Mesenchymal stem cell (in vitro differentiated cells and primary cell): ENCODE measurements at regions not wholly inside any gene's neighbourhood (a gene's known extent, or its start where the extent isn't known, plus 50 kb on each side); places are given as distances from the start of the nearest gene placed in this dataset.
"Not testable (repeated sequence)": the region's sequence is repeated elsewhere in the genome, so short reads cannot be mapped to it uniquely, and the experiment has no call there.

Source experiments
- DNase-seq: peaks from one replicate; pipeline ENCODE4 v3.0.0-alpha.2; 2013
- H2AFZ ChIP-seq: one replicate; pipeline ENCODE4 v1.6.1; 2013; ENCODE audit warnings: low read depth, mild to moderate bottlenecking, control low read depth, inconsistent platforms, low read length, moderate library complexity
- H2AK5ac ChIP-seq: 2 replicates; pipeline ENCODE4 v1.6.1; 2013; ENCODE audit warnings: low read length, moderate library complexity, mild to moderate bottlenecking, inconsistent platforms; ENCODE audit not compliant: severe bottlenecking
- H2BK120ac ChIP-seq: one replicate; pipeline ENCODE4 v1.6.1; 2013; ENCODE audit warnings: low read depth, mild to moderate bottlenecking, inconsistent platforms, low read length, moderate library complexity
- H2BK12ac ChIP-seq, 2 experiments: one replicate each; pipeline ENCODE4 v1.6.1; 2013; ENCODE audit warnings: inconsistent platforms in 2 of 2, low read length in 2 of 2, mild to moderate bottlenecking in 2 of 2, moderate library complexity in 2 of 2, control low read depth in 1 of 2
- H2BK15ac ChIP-seq: one replicate; pipeline ENCODE4 v1.6.1; 2013; ENCODE audit warnings: mild to moderate bottlenecking, low read depth, inconsistent platforms; ENCODE audit not compliant: poor library complexity, severe bottlenecking
- H2BK5ac ChIP-seq: 2 replicates; pipeline ENCODE4 v1.6.1; 2013; ENCODE audit warnings: low read depth, mild to moderate bottlenecking, low read length, control low read depth, inconsistent platforms; ENCODE audit not compliant: poor library complexity, severe bottlenecking
- H3K14ac ChIP-seq, 2 experiments: one replicate each; pipeline ENCODE4 v1.6.1; 2013; ENCODE audit warnings: inconsistent platforms in 2 of 2, low read length in 2 of 2, control low read depth in 1 of 2, mild to moderate bottlenecking in 1 of 2, moderate library complexity in 1 of 2
- H3K18ac ChIP-seq, 2 experiments: one replicate each; pipeline ENCODE4 v1.6.1; 2013; ENCODE audit warnings: inconsistent platforms in 2 of 2, low read length in 2 of 2, control low read depth in 1 of 2, low read depth in 1 of 2, mild to moderate bottlenecking in 1 of 2
- H3K23ac ChIP-seq, 2 experiments: one replicate each; pipeline ENCODE4 v1.6.1; 2013; ENCODE audit warnings: inconsistent platforms in 2 of 2, low read length in 2 of 2, mild to moderate bottlenecking in 2 of 2, moderate library complexity in 2 of 2, control low read depth in 1 of 2
- H3K27ac ChIP-seq: 2 replicates; pipeline ENCODE4 v1.5.1; 2013; ENCODE audit warnings: mild to moderate bottlenecking, moderate library complexity, low read length, control low read depth, inconsistent platforms; ENCODE audit not compliant: poor library complexity, severe bottlenecking
- H3K27me3 ChIP-seq, 2 experiments: 2 replicates each; pipeline versions ENCODE4 v1.6.1 to v1.7.0; 2013; ENCODE audit warnings: low read length in 2 of 2, mild to moderate bottlenecking in 2 of 2, moderate library complexity in 2 of 2, control low read depth in 1 of 2, inconsistent platforms in 1 of 2; ENCODE audit not compliant: control insufficient read depth in 1 of 2, insufficient read depth in 1 of 2
- H3K36me3 ChIP-seq, 2 experiments: 2 replicates each; pipeline versions ENCODE4 v1.6.1 to v1.7.0; 2013; ENCODE audit warnings: low read length in 2 of 2, control low read depth in 1 of 2, inconsistent platforms in 1 of 2, low read depth in 1 of 2, mild to moderate bottlenecking in 1 of 2; ENCODE audit not compliant: insufficient read depth in 2 of 2, control insufficient read depth in 1 of 2
- H3K4ac ChIP-seq, 2 experiments: one replicate each; pipeline ENCODE4 v1.6.1; 2013; ENCODE audit warnings: inconsistent platforms in 2 of 2, low read length in 2 of 2, mild to moderate bottlenecking in 2 of 2, moderate library complexity in 2 of 2, control low read depth in 1 of 2, low read depth in 1 of 2
- H3K4me1 ChIP-seq: 2 replicates; pipeline ENCODE4 v1.6.1; 2013; ENCODE audit warnings: low read depth, low read length, control low read depth; ENCODE audit not compliant: control insufficient read depth, insufficient read depth
- H3K4me2 ChIP-seq: 2 replicates; pipeline ENCODE4 v1.6.1; 2013; ENCODE audit warnings: low read length, mild to moderate bottlenecking, inconsistent platforms; ENCODE audit not compliant: poor library complexity, severe bottlenecking
- H3K4me3 ChIP-seq, 2 experiments: 2 replicates each; pipeline versions ENCODE4 v1.5.1 to v1.7.0; 2013; ENCODE audit warnings: low read length in 2 of 2, mild to moderate bottlenecking in 2 of 2, control low read depth in 1 of 2, low read depth in 1 of 2; ENCODE audit not compliant: insufficient read depth in 1 of 2
- H3K79me1 ChIP-seq: replicated peaks from 2 replicates; pipeline ENCODE4 v1.6.1; 2013; ENCODE audit warnings: mild to moderate bottlenecking, control low read depth, low read length, inconsistent platforms; ENCODE audit not compliant: poor library complexity, severe bottlenecking
- H3K9ac ChIP-seq: 2 replicates; pipeline ENCODE4 v1.7.0; 2013; ENCODE audit warnings: mild to moderate bottlenecking, low read length, moderate library complexity
- H3K9me3 ChIP-seq: 2 replicates; pipeline ENCODE4 v1.7.0; 2013; ENCODE audit warnings: mild to moderate bottlenecking, low read length; ENCODE audit not compliant: control insufficient read depth
- H4K8ac ChIP-seq: one replicate; pipeline ENCODE4 v1.6.1; 2013; ENCODE audit warnings: inconsistent platforms, mild to moderate bottlenecking, low read length, moderate library complexity
- H4K91ac ChIP-seq: one replicate; pipeline ENCODE4 v1.6.1; 2013; ENCODE audit warnings: mild to moderate bottlenecking, low read length, inconsistent platforms
- WGBS: methylation state at CpG from one replicate; pipeline ENCODE4 v1.1.7; 2013; ENCODE audit warnings: mixed read lengths; 5-methylcytosine and 5-hydroxymethylcytosine counted together

DNA sequence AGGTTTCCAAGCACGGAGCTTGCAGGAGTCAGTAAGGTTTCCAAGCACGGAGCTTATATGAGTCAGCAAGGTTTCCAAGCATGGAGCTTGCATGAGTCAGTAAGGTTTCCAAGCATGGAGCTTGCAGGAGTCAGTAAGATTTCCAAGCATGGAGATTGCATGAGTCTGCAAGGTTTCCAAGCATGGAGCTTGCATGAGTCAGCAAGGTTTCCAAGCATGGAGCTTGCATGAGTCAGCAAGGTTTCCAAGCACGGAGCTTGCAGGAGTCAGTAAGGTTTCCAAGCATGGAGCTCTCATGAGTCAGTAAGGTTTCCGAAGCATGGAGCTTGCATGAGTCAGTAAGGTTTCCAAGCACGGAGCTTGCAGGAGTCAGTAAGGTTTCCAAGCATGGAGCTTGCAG lies 153.7 kb upstream of the TMEM132C start:
- not testable (repeated sequence) for H4K8ac ChIP-seq, H2BK5ac ChIP-seq, H3K27me3 ChIP-seq, H2BK12ac ChIP-seq, H2BK120ac ChIP-seq, H3K23ac ChIP-seq, H3K4ac ChIP-seq, H3K9ac ChIP-seq, H2BK15ac ChIP-seq, H2AK5ac ChIP-seq, H3K4me2 ChIP-seq, H3K14ac ChIP-seq, H3K18ac ChIP-seq, H3K27ac ChIP-seq, H3K36me3 ChIP-seq, H3K79me1 ChIP-seq, H3K4me3 ChIP-seq, H3K9me3 ChIP-seq, H4K91ac ChIP-seq, H3K4me1 ChIP-seq, H2AFZ ChIP-seq
- peak; percentile 4 for DNase-seq
- 59% methylated on average over 5 of the region's 5 CpGs for WGBS

- Histone ChIP-seq H3K79me1 (no peaks in the 10 kb centered on the region), H3K36me3 (no peaks in the 10 kb centered on the region), H4K91ac (no peak overlapping the region), H2AFZ (no peak overlapping the region), H2BK120ac (no peak overlapping the region), H3K4me3 (no peak overlapping the region), H3K9ac (no peak overlapping the region), H3K23ac (no peak overlapping the region), H2BK15ac (no peak overlapping the region), H2AK5ac (no peak overlapping the region), H3K9me3 (peaks cover 9% of the 10 kb centered on the region), H4K8ac (no peak overlapping the region), H3K4me2 (no peak overlapping the region), H3K18ac (no peak overlapping the region), H2BK12ac (no peak overlapping the region), H3K27ac (no peak overlapping the region), H3K14ac (no peak overlapping the region), H2BK5ac (no peak overlapping the region), H3K27me3 (no peaks in the 10 kb centered on the region), H3K4me1 (no peaks in the 10 kb centered on the region), H3K4ac (no peak overlapping the region)
- no peak for DNase-seq
- WGBS, result 70% methylated on average over 2 of the region's 2 CpGs
These were observed 152.5 kb upstream of the TMEM132C start for GRCh38 chr12:128114485-128114884.

- H3K4me3 ChIP-seq, result no peak overlapping the region
- H2BK15ac ChIP-seq, result no peak overlapping the region
- H2AK5ac ChIP-seq, result no peak overlapping the region
- H3K4ac ChIP-seq, result no peak overlapping the region
- H3K27me3 ChIP-seq, result no peaks in the 10 kb centered on the region
- no peak overlapping the region for H2BK5ac ChIP-seq
- H2BK120ac ChIP-seq, result no peak overlapping the region
- no peak overlapping the region for H3K27ac ChIP-seq
- no peak overlapping the region for H3K23ac ChIP-seq
- H3K36me3 ChIP-seq, result no peaks in the 10 kb centered on the region
- no peak overlapping the region for H2AFZ ChIP-seq
- H3K79me1 ChIP-seq, result no peaks in the 10 kb centered on the region
- no peak overlapping the region for H2BK12ac ChIP-seq
- H3K9me3 ChIP-seq, result peaks cover 9% of the 10 kb centered on the region
- no peaks in the 10 kb centered on the region for H3K4me1 ChIP-seq
- WGBS, result 66% methylated on average over 4 of the region's 5 CpGs
- no peak overlapping the region for H3K4me2 ChIP-seq
- H3K14ac ChIP-seq, result no peak overlapping the region
- no peak overlapping the region for H4K91ac ChIP-seq
- no peak for DNase-seq
- no peak overlapping the region for H3K18ac ChIP-seq
- H3K9ac ChIP-seq, result no peak overlapping the region
- no peak overlapping the region for H4K8ac ChIP-seq
These were observed 150.4 kb upstream of the TMEM132C start for GRCh38 chr12:128116537-128116936.

DNA sequence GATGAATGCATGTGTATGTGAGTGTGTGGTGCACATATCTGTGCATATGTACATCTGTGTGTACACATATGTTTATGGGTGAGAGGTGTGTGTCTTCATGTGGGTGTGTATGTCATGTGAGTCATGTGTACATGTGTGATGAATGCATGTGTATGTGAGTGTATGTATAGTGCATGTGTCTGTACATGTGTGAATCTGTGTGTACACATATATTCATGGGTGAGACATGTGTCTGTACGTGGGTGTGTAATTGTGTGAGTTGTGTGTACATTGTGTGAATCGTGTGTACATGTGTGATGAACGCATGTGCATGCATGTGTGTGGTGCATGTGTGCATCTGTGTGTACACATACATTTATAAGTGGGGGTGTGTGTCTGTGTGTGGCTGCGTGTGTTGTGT lies 146.9 kb upstream of the TMEM132C start:
- H2BK5ac ChIP-seq, result no peak overlapping the region
- no peak overlapping the region for H3K23ac ChIP-seq

More for the DNA sequence above, 146.9 kb upstream of the TMEM132C start:
- Histone ChIP-seq H3K4me1 (no peaks in the 10 kb centered on the region), H3K36me3 (no peaks in the 10 kb centered on the region), H2BK15ac (no peak overlapping the region), H3K9ac (no peak overlapping the region), H3K4me3 (no peak overlapping the region), H3K79me1 (no peaks in the 10 kb centered on the region), H3K4me2 (no peak overlapping the region), H3K9me3 (peaks cover 4% of the 10 kb centered on the region), H3K27me3 (no peaks in the 10 kb centered on the region), H2AK5ac (no peak overlapping the region), H2AFZ (no peak overlapping the region), H4K91ac (no peak overlapping the region), H2BK12ac (no peak overlapping the region), H3K27ac (no peak overlapping the region), H3K14ac (no peak overlapping the region), H3K18ac (no peak overlapping the region), H4K8ac (no peak overlapping the region), H3K4ac (no peak overlapping the region), H2BK120ac (no peak overlapping the region)
- no peak for DNase-seq
- WGBS, result 86% methylated on average over 4 of the region's 4 CpGs
